GM06990 (cell line): ENCODE measurements at regions not wholly inside any gene's neighbourhood (a gene's known extent, or its start where the extent isn't known, plus 50 kb on each side); places are given as distances from the start of the nearest gene placed in this dataset.

ENCODE experiments used
- DNase-seq: peaks from one replicate; pipeline ENCODE4 v3.0.0-alpha.2; 2011; ENCODE audit not compliant: insufficient read length; ENCODE audit errors: extremely low read depth
- H3K27me3 ChIP-seq: replicated peaks from 2 replicates; pipeline ENCODE4 v1.6.0; 2011; ENCODE audit warnings: low read length; ENCODE audit not compliant: control insufficient read depth, insufficient read depth
- H3K36me3 ChIP-seq: 2 replicates; pipeline ENCODE4 v1.5.1; 2011; ENCODE audit warnings: low read length; ENCODE audit not compliant: control insufficient read depth, insufficient read depth
- H3K4me3 ChIP-seq: replicated peaks from 2 replicates; pipeline ENCODE4 v1.5.1; 2011; ENCODE audit warnings: low read depth, mild to moderate bottlenecking, control low read depth, low read length
- CTCF ChIP-seq: IDR thresholded peaks from 2 replicates; pipeline ENCODE4 v1.5.1; 2011; ENCODE audit warnings: low read length, control low read depth, mild to moderate bottlenecking, inconsistent platforms; ENCODE audit not compliant: insufficient read depth, poor library complexity, severe bottlenecking

GRCh38 chr3:111476701-111477100 lies 65.3 kb upstream of the CD96 start:
- no peak for DNase-seq
- Histone ChIP-seq H3K36me3 (no peaks in the 10 kb centered on the region), H3K4me3 (no peak overlapping the region), H3K27me3 (no peaks in the 10 kb centered on the region)
- no peak for TF ChIP-seq CTCF

GRCh38 chr3:111480091-111480490 lies 61.9 kb upstream of the CD96 start:
- TF ChIP-seq CTCF = no peak
- Histone ChIP-seq H3K4me3 (no peak overlapping the region), H3K36me3 (no peaks in the 10 kb centered on the region), H3K27me3 (no peaks in the 10 kb centered on the region)
- no peak for DNase-seq

- no peaks in the 10 kb centered on the region for H3K27me3 ChIP-seq
- H3K4me3 ChIP-seq = no peak overlapping the region
- no peaks in the 10 kb centered on the region for H3K36me3 ChIP-seq
- no peak for TF ChIP-seq CTCF
- no peak for DNase-seq
Measured at GRCh38 chr3:111481551-111481950, 60.4 kb upstream of the CD96 start.

GRCh38 chr3:111482574-111482973 lies 59.4 kb upstream of the CD96 start:
- H3K4me3 ChIP-seq = no peak overlapping the region
- H3K27me3 ChIP-seq = no peaks in the 10 kb centered on the region
- no peak for DNase-seq
- no peak for TF ChIP-seq CTCF
- H3K36me3 ChIP-seq = no peaks in the 10 kb centered on the region

- Histone ChIP-seq H3K4me3 (no peak overlapping the region), H3K36me3 (no peaks in the 10 kb centered on the region), H3K27me3 (no peaks in the 10 kb centered on the region)
- no peak for DNase-seq
- TF ChIP-seq CTCF = no peak
Measured at GRCh38 chr3:111485086-111485485, 56.9 kb upstream of the CD96 start.
